A549 (cell line): ENCODE measurements at regions not wholly inside any gene's neighbourhood (a gene's known extent, or its start where the extent isn't known, plus 50 kb on each side); places are given as distances from the start of the nearest gene placed in this dataset.

Experiments
- ATAC-seq, 2 experiments: fragments of 200-7000 bp in 1 of 2; fragments of >200 bp in 1 of 2; cut with Nextera tagmentation in 1 of 2; cut with Tn5 transposase in 1 of 2; 3 replicates each; pipeline versions ENCODE4 v1.8.0 to v1.9.1; 2018 to 2020; ENCODE audit warnings: mild to moderate bottlenecking in 1 of 2, moderate library complexity in 1 of 2
- CTCF ChIA-PET: fragments of 300-600 bp; sonication (Branson Sonifier 250); formaldehyde crosslinking; extraction: SDS; loops from one replicate; lab custom pipeline; 2021; ENCODE audit warnings: antibody characterized with exemption, inconsistent platforms; lab: Yijun Ruan, JAX
- POLR2A ChIA-PET: fragments of 350-600 bp; formaldehyde crosslinking; extraction: SDS; loops from one replicate; lab custom pipeline; 2021; ENCODE audit warnings: antibody characterized with exemption, inconsistent platforms; lab: Yijun Ruan, JAX
- DNase-seq, 2 experiments: peaks; one replicate each; pipeline versions ENCODE4 v3.0.0 to v3.0.0-alpha.2; 2011 to 2016; ENCODE audit warnings: low read depth in 1 of 2, low spot score in 1 of 2
- FAIRE-seq: peaks from 2 replicates; lab custom pipeline; 2011; peaks lifted over from hg19 to GRCh38; lab: Jason Lieb, UNC
- H3K27ac ChIP-seq, 2 experiments: fragments of >200 bp; sonication (Bioruptor Twin); formaldehyde crosslinking; 3 replicates each; pipeline ENCODE4 v1.5.1; 2016 to 2017
- H3K4me1 ChIP-seq: fragments of >200 bp; sonication (Bioruptor Twin); formaldehyde crosslinking; 3 replicates; pipeline ENCODE4 v1.6.1; 2016
- H3K4me2 ChIP-seq: fragments of >200 bp; sonication (Bioruptor Twin); formaldehyde crosslinking; 3 replicates; pipeline ENCODE4 v1.6.1; 2016
- H3K4me3 ChIP-seq: fragments of >200 bp; sonication (Bioruptor Twin); formaldehyde crosslinking; 3 replicates; pipeline ENCODE4 v1.5.1; 2016
- H3K9me3 ChIP-seq: fragments of >200 bp; sonication (Bioruptor Twin); formaldehyde crosslinking; 3 replicates; pipeline ENCODE4 v1.6.1; 2016
- ATOH8 ChIP-seq: fragments of 250-450 bp; sonication (Bioruptor Pico); IDR thresholded peaks from 2 replicates; pipeline ENCODE4 v1.5.0; 2020; ENCODE audit warnings: low read depth, mild to moderate bottlenecking, moderate library complexity
- CBX2 ChIP-seq: fragments of 200-600 bp; sonication (generic); IDR thresholded peaks from 2 replicates; pipeline ENCODE4 v1.6.1; 2016; ENCODE audit warnings: low read depth, mild to moderate bottlenecking, borderline replicate concordance
- CBX8 ChIP-seq: fragments of 200-600 bp; sonication (generic); IDR thresholded peaks from 2 replicates; pipeline ENCODE4 v1.6.1; 2016
- EHMT2 ChIP-seq: fragments of 200-600 bp; sonication (generic); IDR thresholded peaks from 2 replicates; pipeline ENCODE4 v1.6.1; 2016; ENCODE audit warnings: antibody characterized with exemption, low read depth, mild to moderate bottlenecking, moderate library complexity
- ESRRA ChIP-seq: fragments of 150-350 bp; IDR thresholded peaks from 2 replicates; pipeline ENCODE4 v1.6.1; 2014; ENCODE audit warnings: mild to moderate bottlenecking, low read length, borderline replicate concordance
- FOSB ChIP-seq: fragments of 250-450 bp; sonication (Bioruptor Pico); IDR thresholded peaks from 2 replicates; pipeline ENCODE4 v1.5.0; 2020; ENCODE audit warnings: mild to moderate bottlenecking, moderate library complexity
- HDAC2 ChIP-seq: fragments of 200-600 bp; sonication (generic); IDR thresholded peaks from 2 replicates; pipeline ENCODE4 v1.6.1; 2016
- HEYL ChIP-seq: fragments of 250-450 bp; sonication (Bioruptor Pico); IDR thresholded peaks from 2 replicates; pipeline ENCODE4 v1.8.0; 2021; ENCODE audit warnings: mild to moderate bottlenecking, moderate library complexity
- MYC ChIP-seq: IDR thresholded peaks from 2 replicates; pipeline ENCODE4 v1.6.1; 2012; ENCODE audit warnings: mild to moderate bottlenecking, inconsistent platforms, low read length, improper control_type of control experiment, borderline replicate concordance
- NR3C1 ChIP-seq: fragments of >200 bp; sonication (Bioruptor Twin); formaldehyde crosslinking; IDR thresholded peaks from 3 replicates; pipeline ENCODE4 v1.6.1; 2017
- RFX5 ChIP-seq: fragments of 450-650 bp; IDR thresholded peaks from 2 replicates; pipeline ENCODE4 v1.7.1; 2014; ENCODE audit warnings: antibody characterized with exemption, mild to moderate bottlenecking, moderate library complexity
- ZFP36 ChIP-seq: fragments of 450-650 bp; IDR thresholded peaks from 2 replicates; pipeline ENCODE4 v1.6.1; 2014; ENCODE audit warnings: borderline replicate concordance; ENCODE audit not compliant: partially characterized antibody
- ZNF302 ChIP-seq: fragments of 250-450 bp; sonication (Bioruptor Pico); IDR thresholded peaks from 2 replicates; pipeline ENCODE4 v1.9.0; 2021; ENCODE audit warnings: inconsistent platforms, mild to moderate bottlenecking, moderate library complexity
- ZSCAN20 ChIP-seq: fragments of 250-450 bp; sonication (Bioruptor Pico); IDR thresholded peaks from 2 replicates; pipeline ENCODE4 v1.8.0; 2022; ENCODE audit warnings: mild to moderate bottlenecking, moderate library complexity
- WGBS: methylation state at CpG from one replicate; pipeline ENCODE4 v1.1.6; 2017; ENCODE audit errors: missing lambda C conversion rate; 5-methylcytosine and 5-hydroxymethylcytosine counted together
- TF ChIP-seq, protein P1 (sequence below): fragments of 250-450 bp; sonication (Bioruptor Pico); IDR thresholded peaks from 2 replicates; pipeline ENCODE4 v1.5.0; 2021; ENCODE audit warnings: mild to moderate bottlenecking, moderate library complexity, borderline replicate concordance
- TF ChIP-seq, protein P2 (sequence below): fragments of >200 bp; sonication (Bioruptor Twin); formaldehyde crosslinking; IDR thresholded peaks from 3 replicates; pipeline ENCODE4 v1.5.1; 2016
- TF ChIP-seq, protein P3 (sequence below): fragments of 450-650 bp; IDR thresholded peaks from 2 replicates; pipeline ENCODE4 v1.6.1; 2014; ENCODE audit warnings: antibody characterized with exemption

DNA sequence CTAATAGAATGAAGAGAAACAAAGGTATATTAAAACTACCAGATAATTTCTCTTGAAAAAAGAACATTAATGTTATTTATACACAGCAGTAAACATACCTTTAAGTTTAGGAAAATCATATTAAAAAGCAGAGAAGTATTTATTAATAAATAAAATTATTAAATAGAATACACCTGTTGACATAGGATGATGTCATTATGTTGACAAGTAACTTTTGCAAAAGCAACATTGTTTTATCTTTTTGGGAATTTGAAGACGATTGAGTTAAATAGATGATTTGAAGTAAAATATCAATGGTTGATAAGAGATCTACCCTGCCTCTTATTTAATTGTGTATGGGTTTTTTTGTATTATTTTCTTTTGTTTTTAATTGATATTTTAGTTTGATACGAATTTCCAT is 711.1 kb upstream of the NUDT12 start:
- TF ChIP-seq HDAC2 (no peak), FOSB (CRISPR knock-in tag) (no peak), ZSCAN20 (CRISPR knock-in tag) (no peak), ESRRA (no peak), ZNF302 (CRISPR knock-in tag) (no peak), HEYL (no peak)
- TF ChIP-seq, protein P1, sequence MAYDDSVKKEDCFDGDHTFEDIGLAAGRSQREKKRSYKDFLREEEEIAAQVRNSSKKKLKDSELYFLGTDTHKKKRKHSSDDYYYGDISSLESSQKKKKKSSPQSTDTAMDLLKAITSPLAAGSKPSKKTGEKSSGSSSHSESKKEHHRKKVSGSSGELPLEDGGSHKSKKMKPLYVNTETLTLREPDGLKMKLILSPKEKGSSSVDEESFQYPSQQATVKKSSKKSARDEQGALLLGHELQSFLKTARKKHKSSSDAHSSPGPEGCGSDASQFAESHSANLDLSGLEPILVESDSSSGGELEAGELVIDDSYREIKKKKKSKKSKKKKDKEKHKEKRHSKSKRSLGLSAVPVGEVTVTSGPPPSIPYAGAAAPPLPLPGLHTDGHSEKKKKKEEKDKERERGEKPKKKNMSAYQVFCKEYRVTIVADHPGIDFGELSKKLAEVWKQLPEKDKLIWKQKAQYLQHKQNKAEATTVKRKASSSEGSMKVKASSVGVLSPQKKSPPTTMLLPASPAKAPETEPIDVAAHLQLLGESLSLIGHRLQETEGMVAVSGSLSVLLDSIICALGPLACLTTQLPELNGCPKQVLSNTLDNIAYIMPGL (CRISPR knock-in tag), result no peak
- POLR2A ChIA-PET, result no interaction called here
- Histone ChIP-seq H3K4me3 (no peak overlapping the region), H3K9me3 (no peaks in the 10 kb centered on the region), H3K27ac (no peak overlapping the region), H3K4me1 (no peaks in the 10 kb centered on the region), H3K4me2 (no peak overlapping the region)
- no peak for DNase-seq
- 34% methylated on average over 2 of the region's 2 CpGs for WGBS
- CTCF ChIA-PET, result no interaction called here
- no peak for ATAC-seq
- no peak for FAIRE-seq

GRCh38 chr5:104267320-104268015 is 704.9 kb upstream of the NUDT12 start:
- ATAC-seq (no peak), FAIRE-seq (no peak), DNase-seq (no peak)
- Histone ChIP-seq H3K4me1 (no peaks in the 10 kb centered on the region), H3K4me2 (no peak overlapping the region), H3K27ac (no peak overlapping the region), H3K9me3 (no peaks in the 10 kb centered on the region), H3K4me3 (no peak overlapping the region)
- WGBS, result 35% methylated on average over 3 of the region's 3 CpGs
- ChIA-PET POLR2A (no interaction called here), CTCF (no interaction called here)
- TF ChIP-seq ATOH8, result no peak
- no peak for TF ChIP-seq CBX8
- TF ChIP-seq NR3C1, result no peak
- TF ChIP-seq MYC, result no peak
- no peak for TF ChIP-seq EHMT2
- TF ChIP-seq, protein P2, sequence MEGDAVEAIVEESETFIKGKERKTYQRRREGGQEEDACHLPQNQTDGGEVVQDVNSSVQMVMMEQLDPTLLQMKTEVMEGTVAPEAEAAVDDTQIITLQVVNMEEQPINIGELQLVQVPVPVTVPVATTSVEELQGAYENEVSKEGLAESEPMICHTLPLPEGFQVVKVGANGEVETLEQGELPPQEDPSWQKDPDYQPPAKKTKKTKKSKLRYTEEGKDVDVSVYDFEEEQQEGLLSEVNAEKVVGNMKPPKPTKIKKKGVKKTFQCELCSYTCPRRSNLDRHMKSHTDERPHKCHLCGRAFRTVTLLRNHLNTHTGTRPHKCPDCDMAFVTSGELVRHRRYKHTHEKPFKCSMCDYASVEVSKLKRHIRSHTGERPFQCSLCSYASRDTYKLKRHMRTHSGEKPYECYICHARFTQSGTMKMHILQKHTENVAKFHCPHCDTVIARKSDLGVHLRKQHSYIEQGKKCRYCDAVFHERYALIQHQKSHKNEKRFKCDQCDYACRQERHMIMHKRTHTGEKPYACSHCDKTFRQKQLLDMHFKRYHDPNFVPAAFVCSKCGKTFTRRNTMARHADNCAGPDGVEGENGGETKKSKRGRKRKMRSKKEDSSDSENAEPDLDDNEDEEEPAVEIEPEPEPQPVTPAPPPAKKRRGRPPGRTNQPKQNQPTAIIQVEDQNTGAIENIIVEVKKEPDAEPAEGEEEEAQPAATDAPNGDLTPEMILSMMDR, result no peak

GRCh38 chr5:104266161-104266560 is 703.6 kb upstream of the NUDT12 start:
- Histone ChIP-seq H3K4me1 (no peaks in the 10 kb centered on the region), H3K27ac (no peak overlapping the region), H3K4me3 (no peak overlapping the region), H3K4me2 (no peak overlapping the region)
- POLR2A ChIA-PET, result no interaction called here
- FAIRE-seq (no peak), DNase-seq (no peak)
- TF ChIP-seq CBX2, result no peak
- TF ChIP-seq ZFP36, result no peak
- TF ChIP-seq, protein P3, sequence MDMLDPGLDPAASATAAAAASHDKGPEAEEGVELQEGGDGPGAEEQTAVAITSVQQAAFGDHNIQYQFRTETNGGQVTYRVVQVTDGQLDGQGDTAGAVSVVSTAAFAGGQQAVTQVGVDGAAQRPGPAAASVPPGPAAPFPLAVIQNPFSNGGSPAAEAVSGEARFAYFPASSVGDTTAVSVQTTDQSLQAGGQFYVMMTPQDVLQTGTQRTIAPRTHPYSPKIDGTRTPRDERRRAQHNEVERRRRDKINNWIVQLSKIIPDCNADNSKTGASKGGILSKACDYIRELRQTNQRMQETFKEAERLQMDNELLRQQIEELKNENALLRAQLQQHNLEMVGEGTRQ, result no peak
- TF ChIP-seq RFX5, result no peak
- TF ChIP-seq HEYL, result no peak
- TF ChIP-seq, all 56 proteins: peak for 0
- 56% methylated on average over 1 of the region's 1 CpG for WGBS
- no peaks in the 10 kb centered on the region for H3K9me3 ChIP-seq
- no peak for ATAC-seq
- CTCF ChIA-PET, result no interaction called here
